GM18909 (cell line): ENCODE measurements at regions not wholly inside any gene's neighbourhood (a gene's known extent, or its start where the extent isn't known, plus 50 kb on each side); places are given as distances from the start of the nearest gene placed in this dataset.

ENCODE experiments used
- ATAC-seq: cut with Tn5 transposase; IDR thresholded peaks from one replicate; pipeline ENCODE4 v1.9.1; 2021; ENCODE audit warnings: mild to moderate bottlenecking; ENCODE audit not compliant: unreplicated experiment, poor library complexity

DNA sequence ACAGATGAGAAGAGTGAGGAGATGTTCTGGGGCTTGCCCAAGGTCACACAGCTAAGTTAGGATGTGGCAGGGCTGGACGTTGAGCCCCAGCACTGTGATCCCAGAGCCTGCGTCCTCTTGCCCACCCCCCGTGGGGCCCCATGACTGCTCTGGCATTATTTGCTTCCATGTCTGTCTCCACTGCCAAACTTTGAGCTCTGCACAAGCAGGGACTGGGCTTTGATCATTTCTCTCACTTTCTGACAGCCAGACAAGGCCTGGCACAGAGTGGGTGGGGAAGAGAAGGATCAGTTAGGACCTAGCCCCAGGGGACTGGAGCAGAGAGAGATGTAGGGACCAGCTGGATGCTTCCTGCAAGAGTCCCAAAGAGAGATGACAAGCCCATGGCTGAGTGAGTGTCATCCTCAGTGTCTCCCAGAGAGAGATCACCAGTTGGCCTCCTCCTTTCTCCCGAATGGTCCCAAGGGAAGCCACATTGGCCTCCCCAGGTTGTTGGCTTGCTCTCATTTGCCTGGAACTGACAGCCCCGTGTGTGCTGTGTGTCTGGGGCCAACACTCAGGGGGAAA, 126.7 kb upstream of the PWP1 start:
- ATAC-seq, result no peak

DNA sequence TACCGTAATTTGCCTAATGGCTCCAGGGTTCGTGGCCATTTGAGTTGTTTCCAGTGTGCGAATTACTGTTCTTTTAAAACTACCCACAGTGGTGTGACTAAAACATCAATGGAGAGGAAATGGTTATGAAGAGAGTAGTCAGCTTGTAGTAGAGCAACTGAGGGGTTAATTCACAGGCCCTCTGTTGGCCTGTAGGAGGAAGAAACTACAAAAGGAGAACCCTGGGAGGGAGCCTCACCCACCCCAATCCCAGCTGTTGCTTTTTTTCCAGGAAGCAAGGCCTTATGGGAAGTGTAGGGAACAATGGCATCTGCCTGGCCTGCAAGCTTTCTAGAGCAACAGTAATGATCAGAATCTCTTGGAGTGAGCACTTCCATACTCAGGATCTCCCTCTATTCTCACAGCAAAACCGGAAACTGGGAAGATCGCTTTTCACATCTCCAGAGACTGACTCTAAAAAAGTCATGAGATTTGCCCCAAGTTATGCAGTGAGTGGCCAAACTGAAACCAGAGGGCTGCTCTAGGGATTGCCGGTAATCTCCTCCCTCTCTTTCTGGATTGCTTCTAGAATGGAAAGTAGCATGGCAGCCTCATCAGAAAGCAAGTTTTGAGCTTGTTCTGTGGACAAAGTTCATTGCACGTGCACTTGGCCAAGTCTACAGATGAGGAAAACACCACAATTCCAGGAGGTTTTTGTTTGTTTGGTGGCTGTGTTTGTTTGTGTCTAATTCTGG, 125.3 kb upstream of the PWP1 start:
- no peak for ATAC-seq

DNA sequence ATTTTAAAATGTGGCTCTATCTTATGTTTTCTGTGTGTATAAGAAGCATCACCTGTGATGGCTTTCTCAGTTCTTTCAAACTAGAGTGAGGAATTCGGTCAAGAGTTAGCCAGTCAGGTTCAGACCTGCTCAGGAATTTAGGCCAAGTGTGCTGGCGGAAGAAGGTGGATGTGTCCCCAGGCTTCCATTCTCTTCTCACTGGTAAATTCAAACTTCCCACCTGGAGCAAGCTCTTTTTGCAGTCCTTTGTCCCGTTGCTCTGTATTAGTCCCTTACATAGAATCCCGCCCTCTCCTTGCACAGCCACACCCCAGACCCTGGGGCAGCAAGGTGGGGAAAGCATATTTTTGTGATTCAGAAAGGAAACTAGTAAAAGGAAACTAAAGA, 124.7 kb upstream of the PWP1 start:
- ATAC-seq, result no peak

DNA sequence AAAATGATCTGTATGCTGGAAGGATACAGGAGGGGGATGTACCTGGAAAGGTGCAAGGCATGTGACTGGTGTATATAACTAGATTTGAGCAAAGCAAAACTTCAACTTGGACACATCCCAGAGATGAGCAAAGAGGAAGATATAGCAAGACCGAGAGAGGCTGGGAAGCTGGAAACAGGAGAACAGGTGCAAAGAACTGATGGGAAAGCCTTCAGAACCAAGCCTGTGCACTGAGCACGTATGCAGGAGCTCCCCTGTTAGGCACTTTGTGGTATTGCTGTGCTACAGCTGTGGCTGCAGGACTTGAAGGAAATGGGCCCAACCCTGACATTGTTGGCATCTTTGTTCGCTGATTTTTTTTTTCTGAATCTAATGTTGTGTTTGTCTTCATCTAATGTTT, 120.7 kb upstream of the PWP1 start:
- no peak for ATAC-seq

DNA sequence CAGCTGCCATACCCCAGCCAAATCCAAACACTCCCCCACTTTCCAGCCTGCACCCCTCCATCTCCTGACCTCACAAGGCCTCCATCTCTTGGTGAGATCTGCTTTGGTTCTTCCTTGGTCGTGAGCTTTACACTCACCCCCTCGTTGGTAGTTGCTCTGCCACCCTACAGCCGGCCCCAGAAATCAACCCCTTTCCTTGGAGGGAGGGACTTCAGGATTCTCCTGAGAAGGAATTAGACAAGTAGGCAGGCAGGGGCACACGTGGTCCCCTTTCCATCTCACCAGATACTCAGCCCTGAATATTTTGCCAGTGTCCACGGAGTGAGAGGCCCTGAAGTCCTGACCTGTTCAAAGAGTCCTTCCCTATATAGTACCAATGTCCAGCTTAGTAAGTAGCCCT, 120.0 kb upstream of the PWP1 start:
- no peak for ATAC-seq

DNA sequence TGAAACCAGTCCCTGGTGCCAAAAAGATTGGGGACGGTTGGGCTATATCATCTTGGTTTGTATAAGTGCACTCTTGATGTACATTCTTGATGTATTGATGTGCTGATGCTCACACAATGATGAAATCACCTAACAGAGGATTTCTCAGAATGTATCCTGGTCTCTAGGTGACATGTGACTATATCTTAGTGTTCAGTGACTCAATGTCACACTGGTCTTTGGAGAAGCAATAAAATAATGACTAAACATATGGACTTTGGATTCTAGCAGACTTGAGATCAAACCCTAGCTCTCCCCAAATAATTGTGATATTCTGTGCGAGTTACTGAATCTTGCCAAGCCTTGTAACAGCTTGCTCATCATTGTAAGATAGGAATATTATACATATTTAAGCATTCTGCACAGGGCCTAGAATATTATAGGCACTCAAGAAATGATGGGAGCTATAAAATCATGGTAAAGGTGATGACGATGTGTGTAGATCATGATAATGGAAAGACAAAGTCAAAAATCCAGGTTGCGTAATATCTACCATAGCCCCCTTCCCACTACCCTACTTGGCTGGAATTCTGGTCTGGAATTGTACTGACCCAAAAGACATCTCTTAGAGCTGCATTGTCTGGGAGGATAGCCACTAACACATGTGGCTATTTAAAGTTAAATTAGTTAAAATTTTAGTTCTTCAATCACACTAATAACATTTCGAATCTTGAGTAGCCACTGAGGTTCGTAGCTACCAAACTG, 117.6 kb upstream of the PWP1 start:
- ATAC-seq, result no peak

DNA sequence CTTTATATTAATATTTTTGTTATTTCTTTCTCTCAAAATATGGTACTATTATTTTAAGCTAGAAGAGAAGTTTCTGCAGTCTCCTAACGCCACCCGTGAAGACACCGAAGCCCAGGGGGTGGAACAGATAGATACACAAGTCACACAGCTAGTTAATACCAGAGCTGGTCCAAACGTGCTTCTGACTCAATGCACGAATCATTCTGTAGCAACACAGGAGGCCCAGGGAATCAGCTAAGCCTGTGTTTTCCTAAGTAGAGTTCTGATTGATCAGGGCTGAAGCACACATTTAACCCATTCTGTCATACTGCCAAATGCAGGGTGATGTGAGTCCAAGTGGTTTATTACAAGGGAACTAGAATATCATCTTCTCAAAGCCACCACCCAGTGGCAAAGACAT, 116.9 kb upstream of the PWP1 start:
- no peak for ATAC-seq

DNA sequence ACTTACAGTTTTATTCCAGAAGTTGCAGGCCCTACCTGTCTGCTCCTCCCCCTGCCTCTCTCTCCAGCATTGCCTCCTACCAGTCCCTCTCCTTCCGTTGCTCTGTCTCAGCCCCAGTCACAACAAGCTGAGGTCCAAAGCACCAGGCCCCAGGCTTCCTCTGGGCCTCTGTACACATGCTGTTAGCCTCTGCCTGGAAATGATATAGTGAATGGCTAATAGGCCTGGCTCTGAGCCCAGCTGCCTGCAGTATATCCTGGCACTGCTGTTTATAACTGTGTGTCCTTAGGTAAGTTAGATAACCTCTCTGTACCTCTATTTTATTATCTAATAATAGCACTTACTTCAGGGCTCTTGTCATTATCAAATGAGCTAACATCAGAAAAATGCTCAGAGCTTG, 114.9 kb upstream of the PWP1 start:
- ATAC-seq, result no peak

DNA sequence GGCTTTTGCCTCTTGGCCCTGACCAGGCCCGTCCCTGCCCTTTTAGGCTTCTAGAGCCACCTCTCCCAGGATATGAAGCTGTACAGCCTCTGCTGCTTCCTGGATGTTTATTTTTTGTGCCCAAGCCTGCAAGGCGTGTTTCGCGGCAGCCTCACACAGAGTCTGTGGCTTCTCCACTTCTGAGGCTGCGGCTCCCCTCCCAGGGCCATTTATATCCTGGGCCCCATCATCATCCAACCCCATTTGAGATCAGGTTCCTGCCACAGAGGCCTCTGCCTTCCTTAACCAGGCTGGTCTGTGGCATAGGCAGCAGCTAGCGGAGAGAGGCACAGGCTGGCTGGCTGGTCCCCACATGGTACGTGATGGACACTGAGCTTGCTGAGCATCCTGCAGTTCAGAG, 114.1 kb upstream of the PWP1 start:
- ATAC-seq, result no peak

DNA sequence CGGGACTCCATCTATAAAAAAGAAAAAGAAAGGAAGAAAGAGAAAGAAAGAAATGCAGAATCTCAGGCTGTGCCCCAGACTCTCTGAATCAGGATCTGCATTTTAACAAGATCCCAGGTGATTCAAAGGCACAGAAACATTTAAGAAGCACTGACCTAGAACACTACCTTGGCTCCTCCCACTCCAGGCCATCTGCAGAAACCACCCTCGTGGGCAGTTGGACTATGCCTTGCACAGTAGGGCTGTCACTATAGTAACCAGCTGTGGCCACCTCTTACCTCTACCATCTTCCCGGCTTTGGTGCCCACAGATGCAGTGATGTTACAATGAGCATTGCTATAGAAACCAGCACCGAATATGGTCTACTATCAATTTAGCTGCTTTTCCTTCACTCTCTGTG, 110.9 kb upstream of the PWP1 start:
- no peak for ATAC-seq

DNA sequence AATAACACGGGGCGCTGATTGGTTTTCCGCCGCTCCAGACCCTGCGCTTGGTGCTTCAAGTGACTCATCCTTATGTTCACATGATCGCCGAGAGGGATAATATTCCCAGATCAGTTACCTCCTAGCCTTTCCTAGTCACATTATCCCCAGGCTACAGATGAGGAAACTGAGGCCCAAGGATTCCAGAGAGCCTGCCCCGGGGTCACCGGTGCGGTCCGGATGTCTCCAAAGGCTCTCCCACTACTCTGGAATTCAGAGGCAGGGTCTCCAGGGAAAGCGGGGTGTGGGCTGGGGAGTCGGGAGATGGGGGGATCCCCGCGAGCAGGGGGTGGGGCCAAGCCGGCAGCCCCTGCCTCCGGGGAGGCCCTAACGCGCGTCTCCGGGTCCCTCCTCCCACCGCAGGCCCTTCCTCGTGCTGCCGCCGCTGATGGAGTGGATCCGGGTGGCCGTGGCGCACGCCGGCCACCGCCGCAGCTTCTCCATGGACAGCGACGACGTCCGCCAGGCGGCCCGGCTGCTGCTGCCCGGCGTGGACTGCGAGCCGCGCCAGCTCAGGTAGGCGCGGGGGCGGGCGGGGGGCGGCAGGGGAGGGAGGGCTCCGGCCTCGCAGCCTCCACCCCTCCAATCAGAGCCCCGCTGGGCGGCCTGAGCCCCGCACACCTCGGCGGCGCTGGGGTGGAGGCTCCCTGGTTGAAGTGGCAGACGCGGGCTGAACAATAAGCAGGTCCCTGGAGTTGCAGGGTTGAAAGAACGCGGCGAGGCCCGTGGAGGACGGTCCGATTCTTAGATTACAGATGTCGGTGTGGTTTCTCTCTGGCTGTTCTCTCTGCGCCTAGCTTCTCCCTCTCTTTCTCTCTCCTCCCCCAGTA, 104.6 kb upstream of the PWP1 start:
- no peak for ATAC-seq

DNA sequence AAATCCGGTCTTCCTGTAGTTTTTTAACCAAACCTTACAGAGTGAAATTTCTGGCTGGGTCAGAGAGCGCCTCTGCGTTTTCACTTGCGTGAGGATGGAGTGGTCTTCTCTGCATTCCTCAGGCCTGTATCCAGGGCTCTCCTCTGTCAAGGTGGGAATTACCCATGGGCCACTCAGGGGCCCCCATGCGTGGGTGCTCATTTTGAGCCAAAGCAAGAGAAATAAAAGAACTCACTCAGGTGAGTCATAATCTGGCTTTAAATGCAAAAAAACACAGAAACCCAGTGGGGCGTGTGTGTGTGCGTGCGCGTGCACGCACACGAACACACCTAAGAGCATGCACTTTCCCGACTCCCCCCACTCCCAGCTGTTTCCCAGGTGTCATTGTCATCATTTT, 104.0 kb upstream of the PWP1 start:
- no peak for ATAC-seq

DNA sequence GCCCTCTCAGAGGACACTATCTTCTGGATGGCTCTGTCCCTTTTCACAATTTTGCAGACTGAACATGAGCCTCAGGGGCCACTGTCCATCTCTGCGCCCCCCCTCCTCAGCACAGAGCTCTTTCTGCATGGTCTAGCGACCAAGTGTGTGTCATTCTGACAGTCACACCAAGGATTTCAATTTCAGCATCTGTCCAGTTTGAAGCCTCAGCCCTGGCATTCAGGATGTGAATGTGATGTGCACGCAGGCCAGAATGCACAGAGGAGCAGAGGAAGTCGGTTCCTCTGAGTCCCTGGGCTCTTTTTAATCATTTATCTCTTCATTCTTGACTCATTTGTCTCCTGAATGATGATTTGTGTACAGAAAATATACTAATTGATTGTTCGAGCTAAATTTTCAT, 102.0 kb upstream of the PWP1 start:
- no peak for ATAC-seq

DNA sequence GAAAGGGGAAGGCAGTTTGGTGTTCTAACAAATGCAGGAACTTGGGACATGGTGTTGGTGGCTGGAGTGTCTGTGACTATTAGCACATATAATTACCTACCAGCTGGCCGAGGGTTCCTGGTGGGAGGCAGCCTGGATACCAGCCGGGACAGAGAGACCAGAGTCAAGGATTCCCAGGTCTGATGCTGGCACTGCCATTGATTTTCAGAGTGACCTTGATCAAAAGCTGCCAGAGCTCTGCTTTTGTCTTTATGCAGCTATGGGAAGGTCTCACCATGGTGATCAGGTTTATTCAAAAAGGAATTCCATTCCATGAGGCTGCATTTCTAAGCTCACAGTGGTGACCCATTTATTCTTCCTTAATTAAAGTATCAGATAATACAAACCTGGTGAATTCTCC, 101.0 kb upstream of the PWP1 start:
- ATAC-seq, result no peak

DNA sequence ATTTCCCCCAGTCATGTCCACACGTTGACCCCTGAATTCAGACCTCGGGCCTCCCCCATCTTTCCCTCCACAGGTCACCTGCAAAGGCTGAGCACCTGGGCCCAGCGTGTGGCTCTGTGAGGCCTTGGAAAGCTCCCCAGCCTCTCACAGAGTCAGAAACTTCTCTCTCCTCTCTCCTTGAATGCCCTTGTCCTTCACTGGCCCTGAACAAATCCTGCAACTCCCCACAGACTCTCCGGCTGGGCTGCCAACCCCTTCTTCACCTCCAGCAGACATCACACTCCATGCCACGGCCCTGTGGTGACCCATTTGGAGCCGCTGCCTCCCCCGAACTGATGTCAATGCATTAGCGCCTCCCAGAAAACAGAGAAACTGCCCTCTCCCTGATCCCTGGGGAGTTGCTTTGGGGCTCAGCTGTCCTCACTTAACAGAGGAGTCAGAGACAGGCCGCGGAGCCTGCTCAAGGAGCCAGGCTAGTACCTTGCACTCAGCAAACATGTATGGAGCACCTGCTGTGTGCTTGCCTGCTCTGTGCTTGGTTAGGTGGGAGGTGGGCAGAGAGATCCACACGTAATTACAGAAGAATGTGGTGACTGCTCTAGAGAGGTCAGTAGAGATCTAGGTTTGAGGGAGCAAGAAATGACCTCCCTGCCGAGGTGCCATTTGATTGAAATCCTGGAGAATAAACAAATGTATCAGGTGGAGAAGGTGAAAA, 99.2 kb upstream of the PWP1 start:
- ATAC-seq, result no peak

DNA sequence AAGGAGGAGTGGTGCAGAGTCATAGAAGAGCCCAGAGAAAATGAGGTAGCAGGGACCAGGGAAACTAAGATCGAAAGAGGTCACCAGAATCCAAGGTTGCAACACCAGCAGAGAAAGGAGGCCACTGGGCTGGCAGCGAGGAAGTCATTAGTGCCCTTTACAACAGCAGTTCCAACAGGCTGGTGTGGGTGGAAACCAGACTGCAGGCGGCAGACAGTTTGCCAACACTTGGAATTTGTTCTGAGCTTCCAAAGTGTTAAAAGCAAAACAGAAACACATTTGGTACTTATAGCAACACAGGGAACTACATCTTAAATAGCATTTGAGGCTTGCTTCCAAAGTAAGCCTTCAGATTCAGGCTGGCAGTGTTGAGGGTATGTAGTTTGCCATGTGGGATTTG, 95.2 kb upstream of the PWP1 start:
- ATAC-seq, result no peak

DNA sequence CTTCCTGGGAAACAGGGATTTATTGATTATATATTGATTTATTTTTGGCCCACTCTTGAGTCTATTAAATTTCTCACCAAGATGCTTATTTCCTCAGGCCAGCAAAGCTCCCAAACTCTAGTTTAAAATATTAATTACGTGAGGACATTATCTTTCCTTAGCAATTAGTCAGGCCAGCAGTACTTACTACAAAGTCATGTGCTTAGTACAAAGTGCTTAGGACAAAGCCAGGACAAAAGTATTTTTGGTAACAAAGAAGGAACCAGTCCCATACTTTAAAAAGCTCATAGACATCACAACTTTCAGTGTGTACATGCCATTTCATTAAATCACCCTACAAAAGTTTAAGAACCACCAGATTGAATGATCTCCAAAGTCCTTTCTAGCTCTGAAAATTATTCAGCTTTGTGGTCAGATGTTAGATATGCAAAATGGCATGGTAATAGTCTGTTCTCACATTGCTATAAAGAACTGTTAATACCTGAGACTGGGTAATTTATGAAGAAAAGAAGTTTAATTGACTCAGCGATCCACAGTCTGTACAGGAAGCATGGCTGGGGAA, 94.7 kb upstream of the PWP1 start:
- no peak for ATAC-seq

DNA sequence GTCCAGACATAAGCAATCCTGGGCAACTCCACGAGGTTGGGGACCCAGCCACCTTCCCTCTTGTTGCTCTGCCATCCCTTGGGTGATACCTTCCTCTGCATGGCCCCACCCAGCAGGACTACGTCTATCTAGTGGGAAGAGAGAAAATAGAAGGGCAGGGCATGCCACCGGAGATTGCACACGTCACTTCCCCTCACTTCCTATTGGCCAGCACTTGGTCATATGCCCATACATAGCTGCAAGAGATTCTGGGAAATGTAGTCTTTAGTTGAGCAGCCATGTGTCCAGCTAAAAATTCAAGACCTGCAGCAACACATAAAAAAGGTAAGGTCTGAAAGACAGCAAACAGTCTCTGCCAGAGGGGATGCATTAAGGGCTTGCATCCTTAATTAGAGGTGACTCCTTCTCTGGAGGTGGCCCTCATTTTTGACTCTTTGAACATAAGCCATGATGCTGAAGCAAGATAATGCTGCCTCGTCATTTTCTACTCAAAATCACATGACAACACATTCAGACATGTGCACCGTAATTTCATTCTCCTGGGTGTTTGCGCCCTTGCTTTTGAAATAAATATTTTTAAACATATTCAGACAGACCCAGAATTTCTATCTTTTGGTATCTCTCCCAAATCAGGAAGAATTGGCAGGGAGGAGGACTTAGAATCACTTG, 91.8 kb upstream of the PWP1 start:
- ATAC-seq, result no peak

DNA sequence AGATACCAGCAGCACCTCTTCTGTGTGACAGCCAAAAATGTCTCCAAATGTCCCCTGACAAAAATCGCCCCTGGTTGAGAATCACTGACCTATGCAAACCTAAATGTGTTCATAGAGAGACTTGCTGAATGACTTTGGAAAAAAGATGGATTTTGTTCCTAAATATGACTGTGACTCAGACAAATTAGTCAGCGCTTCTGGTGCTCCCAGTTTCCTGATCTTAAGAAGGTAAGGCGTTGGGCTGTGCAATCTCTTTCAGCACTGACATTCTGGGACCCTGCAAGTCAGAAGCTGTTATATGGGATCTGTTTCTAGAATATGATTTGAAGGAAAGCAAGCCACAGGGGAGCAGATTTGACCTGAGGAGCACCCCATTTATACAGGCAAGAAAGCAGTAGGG, 90.6 kb upstream of the PWP1 start:
- ATAC-seq, result no peak
